HG03095 (cell line): ENCODE measurements at regions not wholly inside any gene's neighbourhood (a gene's known extent, or its start where the extent isn't known, plus 50 kb on each side); places are given as distances from the start of the nearest gene placed in this dataset.

ENCODE experiments used
- ATAC-seq: cut with Tn5 transposase; IDR thresholded peaks from one replicate; pipeline ENCODE4 v1.9.1; 2021; ENCODE audit warnings: moderate library complexity; ENCODE audit not compliant: unreplicated experiment

DNA sequence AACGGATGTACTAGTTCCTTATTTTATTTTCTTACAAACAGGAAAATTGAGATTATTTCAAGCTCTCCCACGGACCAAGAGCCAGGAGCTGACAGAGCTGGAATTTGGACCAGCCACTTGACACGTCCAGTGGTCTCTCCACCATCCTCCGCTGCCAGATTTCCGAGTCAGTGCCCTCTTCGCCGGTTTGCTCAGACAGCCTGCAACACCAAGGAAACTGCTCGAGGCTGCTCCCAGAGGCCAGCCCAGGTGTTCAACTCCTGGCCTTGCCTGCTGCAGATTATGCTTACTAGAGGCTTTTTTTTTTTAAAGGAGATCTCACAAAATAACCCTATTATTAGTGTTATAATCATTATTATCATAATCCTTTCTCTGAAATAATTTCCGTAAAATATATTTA is 779.8 kb downstream of the RNF144A start:
- no peak for ATAC-seq

GRCh38 chr2:7701791-7702190 is 784.6 kb downstream of the RNF144A start:
- no peak for ATAC-seq

GRCh38 chr2:7703048-7703447 is 785.8 kb downstream of the RNF144A start:
- no peak for ATAC-seq

GRCh38 chr2:7703543-7704144 is 786.4 kb downstream of the RNF144A start:
- ATAC-seq, result no peak

- no peak for ATAC-seq
These were observed 787.2 kb downstream of the RNF144A start for GRCh38 chr2:7704296-7704865.

GRCh38 chr2:7706791-7707190 is 789.6 kb downstream of the RNF144A start:
- ATAC-seq, result no peak

DNA sequence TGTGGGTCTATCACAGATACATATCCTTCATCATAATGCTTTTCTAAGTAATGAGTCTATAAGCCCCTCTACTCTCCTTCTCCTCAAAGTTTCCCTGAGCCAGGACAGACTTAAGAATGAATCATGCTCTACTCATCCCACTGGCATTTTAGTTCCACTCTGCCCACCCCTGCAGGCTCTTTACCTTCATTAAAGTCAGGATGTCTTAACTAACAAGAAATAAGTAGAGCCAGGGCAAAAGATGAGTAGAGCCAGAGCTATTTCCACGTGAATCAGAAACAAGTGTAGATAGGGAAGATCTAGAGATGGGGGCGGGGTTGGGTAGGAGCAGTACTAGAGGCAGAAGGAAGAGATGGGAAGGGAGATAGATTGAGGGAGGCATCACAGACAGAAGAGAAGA is 790.5 kb downstream of the RNF144A start:
- no peak for ATAC-seq

DNA sequence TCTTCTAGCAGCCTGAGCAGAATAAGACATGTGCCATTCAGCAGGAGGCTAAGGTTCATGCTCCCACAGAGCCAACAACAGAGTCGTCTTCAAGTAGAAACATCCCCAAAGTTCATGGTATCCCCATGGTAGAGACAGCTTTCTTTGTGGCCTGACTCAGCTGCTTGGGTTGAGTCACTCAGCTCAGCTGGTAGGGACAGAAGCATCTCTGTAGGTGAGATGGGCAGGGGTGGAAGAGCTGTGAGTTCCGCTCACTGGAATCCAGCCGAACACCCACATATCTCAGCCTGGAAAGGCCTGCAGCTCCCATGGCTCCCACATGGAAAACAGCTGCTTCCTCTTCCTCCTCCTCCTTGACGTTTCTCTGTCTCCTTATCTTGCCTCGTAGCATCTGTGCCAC is 792.7 kb downstream of the RNF144A start:
- no peak for ATAC-seq

DNA sequence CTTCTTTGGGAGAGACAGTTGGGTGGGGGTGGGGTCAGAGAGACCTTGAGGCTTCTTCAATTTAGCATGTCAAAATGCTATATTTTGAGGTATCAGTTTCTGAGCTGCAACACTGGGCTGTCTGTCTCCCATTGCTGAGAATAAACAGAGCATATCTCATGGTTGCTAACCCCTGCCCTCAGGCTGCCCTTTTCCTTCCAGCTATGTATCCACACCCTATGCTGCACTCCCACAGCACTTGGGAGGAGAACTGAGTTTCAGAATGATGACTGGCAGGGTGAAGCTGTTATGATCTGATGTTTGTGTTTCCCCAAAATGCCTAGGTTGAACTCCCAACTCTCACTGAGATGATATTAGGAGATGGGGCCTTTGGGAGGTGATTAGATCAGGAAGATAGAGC is 794.0 kb downstream of the RNF144A start:
- ATAC-seq, result no peak

- no peak for ATAC-seq
These were observed 802.7 kb downstream of the RNF144A start for GRCh38 chr2:7719876-7720275.

- ATAC-seq, result no peak
These were observed 804.3 kb downstream of the RNF144A start for GRCh38 chr2:7721413-7721995.

GRCh38 chr2:7722212-7722910 is 805.1 kb downstream of the RNF144A start:
- ATAC-seq, result no peak

DNA sequence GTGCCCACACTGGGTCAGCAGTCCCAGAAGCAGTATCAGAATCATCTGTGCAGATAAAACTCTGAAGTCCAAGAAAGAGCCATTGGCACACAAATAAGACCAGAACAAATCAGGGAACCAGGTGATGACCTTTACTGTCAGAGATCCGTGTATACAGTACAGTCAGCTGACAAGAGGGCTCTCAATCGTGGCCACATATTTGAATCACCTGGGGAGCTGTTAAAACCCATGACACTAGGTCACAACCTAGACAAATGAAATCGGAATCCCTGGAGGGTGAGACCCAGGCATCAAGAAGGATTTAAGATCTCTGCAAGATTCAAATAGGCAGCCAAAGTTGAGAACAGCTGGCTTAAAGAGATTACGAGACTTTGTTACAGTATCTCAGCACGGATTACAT is 807.1 kb downstream of the RNF144A start:
- no peak for ATAC-seq

DNA sequence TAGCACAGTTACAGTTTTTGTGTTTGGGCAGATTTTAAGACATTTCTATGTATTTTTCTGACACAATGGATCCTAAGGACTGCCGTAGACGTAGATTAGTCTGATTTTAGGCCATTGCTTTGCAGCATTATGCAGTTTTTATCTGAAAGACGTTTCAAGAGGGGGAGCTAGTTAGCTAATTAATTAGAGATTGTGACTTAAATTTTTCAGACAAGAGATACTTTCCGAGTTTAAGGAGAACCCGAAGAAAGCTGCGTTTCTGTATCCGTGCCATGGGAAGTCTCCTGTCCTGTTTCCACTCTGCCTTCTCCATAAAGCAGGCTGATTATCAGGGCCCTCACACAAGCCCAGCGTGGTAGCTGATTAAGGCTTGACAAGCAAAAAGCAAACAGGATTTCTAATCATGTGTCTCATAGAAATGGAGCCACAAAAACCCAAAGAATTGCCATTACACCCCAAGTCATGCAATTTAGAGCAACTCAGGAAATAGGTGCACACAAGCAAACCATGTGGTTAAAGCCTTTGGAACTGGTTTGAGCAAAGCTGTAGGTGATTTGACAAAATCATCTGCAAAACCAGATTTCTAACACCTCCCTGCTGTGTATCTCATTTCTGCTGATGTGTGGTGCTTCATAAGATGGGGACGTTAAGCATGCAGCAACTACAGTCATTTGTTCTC is 808.1 kb downstream of the RNF144A start:
- ATAC-seq, result no peak

GRCh38 chr2:7725850-7726242 is 808.6 kb downstream of the RNF144A start:
- no peak for ATAC-seq

DNA sequence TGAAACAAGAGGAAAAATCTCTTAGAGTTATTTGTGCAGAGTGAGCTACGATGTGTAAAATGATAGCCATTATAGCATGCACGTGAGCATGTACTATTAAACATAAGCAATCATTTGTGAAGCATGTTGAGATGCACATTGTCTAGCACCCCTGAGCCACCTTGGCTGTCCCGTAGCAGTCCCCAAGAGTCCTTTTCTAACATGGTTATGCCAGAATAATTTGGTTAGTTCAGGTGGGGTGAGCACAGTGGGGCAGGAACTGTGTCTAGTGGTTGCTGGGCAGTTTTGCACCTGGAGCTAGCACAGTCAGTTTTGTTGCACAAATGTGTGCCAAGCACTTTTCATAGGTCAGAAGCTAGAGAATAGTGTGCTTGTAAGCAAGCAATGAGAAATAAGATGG is 809.8 kb downstream of the RNF144A start:
- no peak for ATAC-seq

GRCh38 chr2:7728388-7728787 is 811.2 kb downstream of the RNF144A start:
- ATAC-seq, result no peak

DNA sequence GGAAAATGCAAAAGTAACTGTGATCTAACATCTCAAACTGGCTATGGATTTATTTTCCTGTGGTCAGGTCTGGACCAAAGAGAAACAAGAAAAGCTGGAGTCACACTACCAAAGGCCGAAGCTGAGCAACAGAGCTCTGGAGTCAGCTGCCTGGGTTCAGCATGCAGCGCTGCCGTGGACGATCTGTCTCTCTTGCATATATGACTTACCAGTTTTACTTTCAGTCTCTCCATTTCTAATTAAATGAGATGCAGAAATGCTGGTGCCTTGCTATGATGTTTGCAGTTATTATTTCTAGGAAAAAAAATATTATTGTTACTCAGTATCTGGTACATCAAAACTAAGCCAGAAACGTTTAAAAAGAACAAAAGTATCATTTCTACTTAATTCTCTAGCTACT is 813.2 kb downstream of the RNF144A start:
- no peak for ATAC-seq

DNA sequence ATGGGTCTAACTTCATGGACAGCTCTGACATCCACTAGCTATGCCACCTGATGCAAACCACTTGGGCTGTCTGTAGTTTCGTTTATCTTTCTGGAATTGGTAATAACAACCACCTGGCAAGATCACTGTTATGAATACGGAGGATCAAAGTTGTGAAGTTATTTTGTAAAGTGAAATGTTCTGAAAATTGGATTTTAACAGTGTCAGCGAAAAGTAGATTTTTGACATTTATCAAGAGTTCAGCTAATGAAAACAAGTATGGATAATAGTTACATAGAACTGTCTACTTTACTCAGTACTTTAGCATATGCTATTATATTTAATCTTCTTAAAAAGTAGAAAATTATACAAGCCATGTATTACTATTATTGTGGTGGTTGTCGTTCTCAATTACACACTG is 813.8 kb downstream of the RNF144A start:
- no peak for ATAC-seq

- ATAC-seq, result no peak
These were observed 815.3 kb downstream of the RNF144A start for GRCh38 chr2:7732497-7732896.

GRCh38 chr2:7736646-7737305 is 819.6 kb downstream of the RNF144A start:
- ATAC-seq, result no peak
